DOHH2 (cell line): ENCODE measurements at regions not wholly inside any gene's neighbourhood (a gene's known extent, or its start where the extent isn't known, plus 50 kb on each side); places are given as distances from the start of the nearest gene placed in this dataset.

Source experiments
- CTCF ChIP-seq: fragments of 200-600 bp; sonication (generic); IDR thresholded peaks from one replicate; pipeline ENCODE4 v1.5.1; 2014; ENCODE audit warnings: antibody characterized with exemption, mild to moderate bottlenecking, low read depth, low read length; ENCODE audit not compliant: poor library complexity, severe bottlenecking
- EZH2phosphoT487 ChIP-seq: fragments of 200-600 bp; sonication (generic); IDR thresholded peaks from 2 replicates; pipeline ENCODE4 v1.6.1; 2017; ENCODE audit warnings: borderline replicate concordance, mild to moderate bottlenecking, antibody characterized with exemption, low read length, moderate library complexity, mixed read lengths

- TF ChIP-seq CTCF (no peak), EZH2phosphoT487 (no peak)
Measured at GRCh38 chr12:75890141-75890540, 141.4 kb downstream of the PHLDA1 start.
